Common myeloid progenitor, CD34-positive (primary cell): ENCODE measurements at regions not wholly inside any gene's neighbourhood (a gene's known extent, or its start where the extent isn't known, plus 50 kb on each side); places are given as distances from the start of the nearest gene placed in this dataset.
A peak's percentile ranks its signal among the peaks of the same experiment; 100 is the strongest.

ENCODE experiments used
- CTCF ChIA-PET: fragments of 350-600 bp; sonication (Branson Sonifier 250); formaldehyde crosslinking; loops from one replicate; lab custom pipeline; 2021; ENCODE audit warnings: antibody characterized with exemption; lab: Charles Lee
- POLR2A ChIA-PET: fragments of 350-600 bp; sonication (Branson Sonifier 250); formaldehyde crosslinking; loops from one replicate; lab custom pipeline; 2021; ENCODE audit warnings: antibody characterized with exemption; lab: Charles Lee
- DNase-seq, 3 donors: peaks; one replicate each; pipeline versions ENCODE4 v3.0.0 to v3.0.0-alpha.2; 2013
- H3K27ac ChIP-seq, 2 experiments: 1 replicate in 1 of 2; 2 replicates in 1 of 2; pipeline ENCODE4 v1.7.0; 2013; ENCODE audit warnings: inconsistent platforms in 2 of 2, low read length in 2 of 2, mild to moderate bottlenecking in 2 of 2, low read depth in 1 of 2, moderate library complexity in 1 of 2; ENCODE audit not compliant: severe bottlenecking in 2 of 2, insufficient read depth in 1 of 2, poor library complexity in 1 of 2
- H3K27me3 ChIP-seq, 5 experiments: replicated peaks in 2 of 5; 1 replicate in 3 of 5; 2 replicates in 2 of 5; pipeline versions ENCODE4 v1.6.1 to v1.7.0; 2013; ENCODE audit warnings: low read length in 4 of 5, mild to moderate bottlenecking in 2 of 5, moderate library complexity in 2 of 5, inconsistent platforms in 1 of 5; ENCODE audit not compliant: insufficient read depth in 5 of 5, control insufficient read depth in 4 of 5
- H3K36me3 ChIP-seq, 4 experiments: 1 replicate in 2 of 4; 2 replicates in 2 of 4; pipeline versions ENCODE4 v1.6.1 to v1.7.0; 2013; ENCODE audit warnings: low read length in 3 of 4, control low read depth in 1 of 4, mild to moderate bottlenecking in 1 of 4; ENCODE audit not compliant: control insufficient read depth in 4 of 4, insufficient read depth in 4 of 4
- H3K4me1 ChIP-seq, 4 experiments: 1 replicate in 3 of 4; 2 replicates in 1 of 4; pipeline versions ENCODE4 v1.6.1 to v1.7.1; 2013; ENCODE audit warnings: low read length in 3 of 4, mild to moderate bottlenecking in 3 of 4, control low read depth in 1 of 4, inconsistent platforms in 1 of 4, moderate library complexity in 1 of 4; ENCODE audit not compliant: control insufficient read depth in 4 of 4, insufficient read depth in 4 of 4; ENCODE audit errors: control extremely low read depth in 1 of 4
- H3K4me3 ChIP-seq, 7 experiments: 1 replicate in 4 of 7; 2 replicates in 3 of 7; pipeline versions ENCODE4 v1.5.1 to v1.7.0; 2013; ENCODE audit warnings: mild to moderate bottlenecking in 7 of 7, low read length in 6 of 7, moderate library complexity in 6 of 7, inconsistent platforms in 2 of 7, low read depth in 2 of 7, control low read depth in 1 of 7; ENCODE audit not compliant: insufficient read depth in 4 of 7, control insufficient read depth in 1 of 7; ENCODE audit errors: extremely low read depth in 1 of 7
- H3K9me3 ChIP-seq, 5 experiments: 1 replicate in 4 of 5; 2 replicates in 1 of 5; pipeline versions ENCODE4 v1.6.1 to v1.7.1; 2013; ENCODE audit warnings: low read length in 4 of 5, mild to moderate bottlenecking in 2 of 5, inconsistent platforms in 1 of 5, low read depth in 1 of 5, moderate library complexity in 1 of 5; ENCODE audit not compliant: control insufficient read depth in 4 of 5, insufficient read depth in 2 of 5; ENCODE audit errors: control extremely low read depth in 1 of 5
- WGBS: methylation state at CpG from one replicate; pipeline ENCODE4 v1.1.5; 2013; ENCODE audit not compliant: insufficient coverage; 5-methylcytosine and 5-hydroxymethylcytosine counted together

DNA sequence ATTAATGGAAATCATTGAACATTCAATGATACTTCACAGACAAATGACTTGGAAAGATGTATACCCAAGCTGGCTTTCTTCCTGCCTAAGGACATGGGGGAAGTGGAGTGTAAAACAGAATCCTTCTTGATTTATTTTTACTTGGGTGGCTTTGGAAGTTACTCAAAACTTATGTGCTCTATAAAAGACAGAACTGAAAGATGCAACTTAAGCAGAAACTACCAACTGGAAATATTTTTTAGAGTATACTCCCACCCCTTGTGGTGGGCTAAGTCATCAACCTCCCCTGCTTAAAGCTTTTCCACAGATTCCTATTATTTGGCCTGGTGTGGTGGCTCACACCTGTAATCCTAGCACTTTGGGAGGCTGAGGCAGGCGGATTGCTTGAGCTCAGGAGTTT is 126.0 kb upstream of the ATP2B1 start:
- no peak overlapping the region for H3K27ac ChIP-seq
- POLR2A ChIA-PET, result interaction anchor here (0.7 kb wide), 1 partner anchor 17 kb away, joined by 4 read pairs; no protein-coding TSS in a partner anchor
- H3K9me3 ChIP-seq, result no peaks in the 10 kb centered on the region
- H3K4me3 ChIP-seq, result no peak overlapping the region
- no CpG with 5 or more reads among the region's 1 CpG for WGBS
- H3K4me1 ChIP-seq, result peaks cover 0 to 9% (median 0%) of the 10 kb centered on the region in 4 experiments
- CTCF ChIA-PET, result no interaction called here
- DNase-seq, result no peak
- no peaks in the 10 kb centered on the region for H3K27me3 ChIP-seq
- no peaks in the 10 kb centered on the region for H3K36me3 ChIP-seq

DNA sequence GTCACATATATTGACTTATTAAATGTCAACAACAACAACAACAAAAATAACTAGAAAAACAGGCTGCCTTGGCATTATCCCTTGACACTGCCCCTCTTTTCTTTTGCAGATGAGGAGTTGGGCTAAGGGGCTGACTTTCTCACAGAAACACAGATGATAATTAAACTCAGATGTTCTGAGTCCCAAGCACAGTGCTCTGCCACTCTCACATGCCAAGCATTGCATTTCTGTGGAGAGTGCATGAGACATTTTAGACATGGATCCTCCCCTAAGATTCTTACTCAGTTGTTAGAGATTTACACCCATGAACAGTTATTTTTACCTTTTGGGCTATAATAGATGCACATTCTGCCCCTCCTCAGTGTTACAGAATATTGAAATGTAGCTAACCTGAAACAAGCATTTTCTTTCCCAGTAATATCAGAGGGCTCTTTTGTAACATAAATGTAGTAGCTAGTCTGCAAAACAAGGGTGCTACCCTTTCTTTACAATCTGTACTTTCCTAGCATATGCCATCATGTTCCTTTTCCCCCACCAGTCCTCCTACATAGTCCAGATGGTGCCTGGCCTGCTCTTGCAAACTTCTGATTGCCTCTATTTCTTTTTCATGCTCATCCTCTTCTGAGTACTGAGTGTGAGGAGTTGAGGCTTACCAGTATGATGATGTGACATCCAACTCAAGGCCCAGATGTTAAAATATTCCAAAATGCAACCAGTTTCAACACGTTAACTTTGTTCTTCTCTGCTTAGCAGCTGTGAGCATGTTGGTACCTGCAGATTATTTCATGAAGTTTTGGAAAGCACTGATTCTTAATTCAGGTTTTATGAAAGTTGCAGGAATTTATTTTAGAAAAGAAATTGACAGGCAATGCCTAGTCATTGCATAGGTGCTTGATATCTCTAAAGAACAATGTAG is 125.0 kb upstream of the ATP2B1 start:
- peaks cover 0 to 9% (median 0%) of the 10 kb centered on the region in 4 experiments for H3K4me1 ChIP-seq
- no peak for DNase-seq
- POLR2A ChIA-PET, result no interaction called here
- WGBS, result 100% methylated on average over 1 of the region's 1 CpG
- no peaks in the 10 kb centered on the region for H3K27me3 ChIP-seq
- CTCF ChIA-PET, result interaction anchor here (1.3 kb wide), 1 partner anchor 128 kb away, joined by 3 read pairs; no protein-coding TSS in a partner anchor
- H3K9me3 ChIP-seq, result no peaks in the 10 kb centered on the region
- H3K36me3 ChIP-seq, result no peaks in the 10 kb centered on the region
- H3K27ac ChIP-seq, result no peak overlapping the region
- no peak overlapping the region for H3K4me3 ChIP-seq

DNA sequence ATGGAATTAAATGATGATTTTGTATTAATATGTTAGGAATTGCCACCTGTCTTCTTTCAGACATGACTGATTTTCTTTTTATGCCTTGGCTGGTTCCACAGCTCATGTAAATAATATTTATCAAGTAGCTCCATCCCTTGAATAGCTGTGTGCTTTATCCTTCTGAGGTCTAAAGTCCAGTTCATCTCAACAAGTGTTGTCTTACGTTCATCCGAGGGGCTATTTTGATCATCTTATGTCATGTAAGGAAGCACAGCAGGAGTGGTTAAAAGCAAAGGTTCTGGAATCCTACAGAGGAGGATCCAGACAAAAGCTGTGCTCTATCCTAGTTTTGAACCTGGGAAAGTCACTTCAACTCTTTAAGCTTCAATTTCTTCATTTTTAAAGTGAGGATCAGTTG is 123.7 kb upstream of the ATP2B1 start:
- peaks cover 0 to 9% (median 0%) of the 10 kb centered on the region in 4 experiments for H3K4me1 ChIP-seq
- no peaks in the 10 kb centered on the region for H3K36me3 ChIP-seq
- no peak for DNase-seq
- CTCF ChIA-PET, result interaction anchor here (1.2 to 1.7 kb wide), 2 partner anchors 11 to 15 kb away, joined by 4 to 6 read pairs; no protein-coding TSS in a partner anchor
- POLR2A ChIA-PET, result no interaction called here
- H3K9me3 ChIP-seq, result no peaks in the 10 kb centered on the region
- no peak overlapping the region for H3K27ac ChIP-seq
- no peaks in the 10 kb centered on the region for H3K27me3 ChIP-seq
- H3K4me3 ChIP-seq, result no peak overlapping the region
- 86% methylated on average over 2 of the region's 2 CpGs for WGBS

DNA sequence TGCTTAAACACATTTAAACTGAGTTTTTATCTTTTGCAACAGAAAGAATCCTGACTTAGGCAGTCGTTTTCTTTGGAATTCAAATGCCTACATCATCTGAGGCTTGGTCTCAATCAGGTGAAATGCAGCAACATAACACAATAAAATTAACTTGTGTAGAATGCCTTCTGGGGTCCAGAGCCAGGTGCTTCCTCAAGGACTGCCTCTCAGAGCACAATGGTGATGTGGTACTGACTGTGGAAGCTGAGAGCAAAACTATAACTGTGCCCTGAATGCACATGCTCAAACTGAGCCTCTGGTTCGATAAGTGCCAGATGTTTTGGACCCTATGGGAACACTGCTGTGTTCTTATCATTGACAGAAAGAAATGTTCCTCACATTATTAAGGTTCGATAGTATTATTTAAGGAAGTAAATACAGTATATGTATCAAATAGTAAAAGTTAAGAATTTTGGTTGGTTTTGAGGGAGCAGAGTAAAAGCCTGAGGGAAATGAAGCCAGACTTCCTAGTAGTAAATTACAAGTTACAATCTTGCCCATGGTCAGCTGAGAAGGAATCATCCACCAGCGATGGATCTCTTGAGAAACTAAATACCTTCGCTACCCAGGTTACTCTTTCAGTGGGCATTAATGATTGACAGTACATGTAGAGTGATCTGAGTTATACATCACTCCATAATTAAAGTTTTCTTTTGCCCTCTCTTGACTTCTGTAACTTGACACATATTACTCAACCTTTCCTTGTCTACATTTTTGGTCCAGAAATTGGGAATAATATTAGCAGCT is 122.9 kb upstream of the ATP2B1 start:
- ChIA-PET POLR2A (no interaction called here), CTCF (interaction anchor here (1.2 to 1.7 kb wide), 3 partner anchors 9 to 16 kb away, joined by 3 to 6 read pairs (median 4); no protein-coding TSS in a partner anchor)
- H3K4me1 ChIP-seq, result peaks cover 0 to 11% (median under 1%) of the 10 kb centered on the region in 4 experiments
- WGBS, result 20% methylated on average over 1 of the region's 5 CpGs
- no peak overlapping the region for H3K27ac ChIP-seq
- DNase-seq, result peak; percentile 9 to 78 (median 68)
- no peaks in the 10 kb centered on the region for H3K27me3 ChIP-seq
- no peak overlapping the region for H3K4me3 ChIP-seq
- no peaks in the 10 kb centered on the region for H3K36me3 ChIP-seq
- H3K9me3 ChIP-seq, result no peaks in the 10 kb centered on the region

DNA sequence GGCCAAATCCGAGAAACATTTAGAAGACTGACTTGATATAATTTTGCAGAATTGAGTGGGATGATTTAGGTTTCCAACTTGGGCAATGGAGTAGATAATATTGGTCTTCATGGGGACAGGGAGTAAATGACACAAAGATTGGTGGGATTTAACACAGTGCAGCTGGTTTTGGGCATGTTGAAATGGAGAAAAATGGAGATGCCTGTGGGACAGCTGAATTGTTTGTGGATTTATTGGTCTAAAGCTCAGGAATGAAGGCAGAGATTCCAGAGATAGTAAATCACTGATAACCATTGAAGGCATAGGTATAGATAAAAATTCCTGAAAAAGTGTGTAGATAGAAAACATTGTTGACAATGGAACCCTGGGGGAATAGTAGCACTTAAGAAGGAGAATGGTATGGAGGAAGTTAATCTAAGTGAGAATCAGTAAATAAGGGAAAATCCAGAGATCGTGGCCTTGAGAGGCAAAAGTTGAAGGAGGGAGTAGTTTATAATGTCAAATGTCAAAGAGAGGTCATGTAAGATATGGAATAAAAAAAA is 120.9 kb upstream of the ATP2B1 start:
- CTCF ChIA-PET, result no interaction called here
- H3K27ac ChIP-seq, result no peak overlapping the region
- no peak overlapping the region for H3K4me3 ChIP-seq
- POLR2A ChIA-PET, result no interaction called here
- WGBS, result 93% methylated on average over 2 of the region's 2 CpGs
- no peak for DNase-seq
- peaks cover 6 to 27% (median 7%) of the 10 kb centered on the region in 4 experiments for H3K4me1 ChIP-seq
- no peaks in the 10 kb centered on the region for H3K27me3 ChIP-seq
- no peaks in the 10 kb centered on the region for H3K36me3 ChIP-seq
- no peaks in the 10 kb centered on the region for H3K9me3 ChIP-seq

DNA sequence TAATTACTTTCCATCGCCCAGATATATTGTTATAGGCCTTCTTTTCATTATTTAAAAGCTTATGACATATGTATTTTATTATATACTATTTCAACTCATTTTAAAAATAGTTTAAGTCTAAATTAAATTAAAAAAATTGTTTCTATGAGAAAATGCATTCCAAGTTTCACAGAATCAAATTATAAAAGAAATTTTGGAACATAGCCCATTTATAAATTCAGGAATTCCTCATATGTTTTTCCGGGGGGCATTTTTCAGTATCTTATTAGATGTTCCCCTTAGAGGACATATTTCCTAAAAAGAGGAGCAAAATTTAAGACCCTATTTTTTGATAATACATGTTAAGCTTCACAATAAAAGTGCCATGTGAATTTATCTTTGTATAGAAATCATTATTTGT is 119.9 kb upstream of the ATP2B1 start:
- DNase-seq, result no peak
- WGBS, result no CpG with 5 or more reads among the region's 2 CpGs
- ChIA-PET POLR2A (no interaction called here), CTCF (no interaction called here)
- Histone ChIP-seq H3K36me3 (no peaks in the 10 kb centered on the region), H3K4me1 (peaks cover 6 to 27% (median 7%) of the 10 kb centered on the region in 4 experiments), H3K27me3 (no peaks in the 10 kb centered on the region), H3K9me3 (no peaks in the 10 kb centered on the region), H3K4me3 (no peak overlapping the region), H3K27ac (no peak overlapping the region)
